Pancreas (tissue), 10 donors: ENCODE measurements at regions not wholly inside any gene's neighbourhood (a gene's known extent, or its start where the extent isn't known, plus 50 kb on each side); places are given as distances from the start of the nearest gene placed in this dataset.

Source experiments
- ATAC-seq, 4 donors: fragments of 200-7000 bp; cut with Tn5 transposase; one replicate each; pipeline versions ENCODE4 v1.8.0 to v1.9.1; 2020; ENCODE audit warnings: mild to moderate bottlenecking in 4 of 4, moderate library complexity in 4 of 4
- DNase-seq, 6 donors: peaks; one replicate each; pipeline ENCODE4 v3.0.0-alpha.2; 2020
- FAIRE-seq: peaks from 2 replicates; lab custom pipeline; 2012; peaks lifted over from hg19 to GRCh38; lab: Jason Lieb, UNC
- H3K27ac ChIP-seq, 4 donors: fragments of 200-600 bp; sonication (generic); 1 replicate in 3 of 4; 2 replicates in 1 of 4; pipeline versions ENCODE4 v1.5.0 to v1.8.0; 2020
- H3K27me3 ChIP-seq, 4 donors: fragments of 200-600 bp; one replicate each; pipeline ENCODE4 v1.8.0; 2021
- H3K36me3 ChIP-seq, 3 donors: fragments of 200-600 bp; sonication (generic) in 1 of 3; one replicate each; pipeline versions ENCODE4 v1.5.0 to v1.8.0; 2020 to 2021
- H3K4me1 ChIP-seq, 3 donors: fragments of 200-600 bp; one replicate each; pipeline ENCODE4 v1.8.0; 2021
- H3K4me3 ChIP-seq, 4 donors: fragments of 200-600 bp; sonication (generic) in 2 of 4; one replicate each; pipeline versions ENCODE4 v1.5.0 to v1.8.0; 2020 to 2021
- H3K9me3 ChIP-seq, 4 donors: fragments of 200-600 bp; one replicate each; pipeline ENCODE4 v1.8.0; 2021
- CTCF ChIP-seq, 4 donors: fragments of 200-600 bp; sonication (generic) in 3 of 4; IDR thresholded peaks; one replicate each; pipeline versions ENCODE4 v1.5.0 to v1.8.0; 2021; ENCODE audit warnings: antibody characterized with exemption in 4 of 4
- WGBS, 2 donors: extraction: QIAGEN DNeasy Blood & Tissue Kit; methylation state at CpG; one replicate each; pipeline ENCODE4 v1.1.7; 2013; 5-methylcytosine and 5-hydroxymethylcytosine counted together
- intact Hi-C, 3 donors: fragments of 100-400 bp; cut with DNase I; formaldehyde crosslinking; loops; one replicate each; pipeline versions ENCODE4 v1.11.1 to v1.14.2; 2022
- donor health status: healthy with polysubstance abuse.
- donor health status: DM: no; HTN: no; CAD: no; lungs with moderate emphysema.
- donor health status: DM: no; HTN: no; CAD: no.
- donor health status: control.
- donor health status: control.
- donor health status: Bipolar disorder and iron deficiency.
- donor health status: DM: yes; HTN: yes; CAD: no.
- donor health status: DM: no; HTN: no; CAD: no.
- donor health status: DM: no; HTN: no; CAD: no.
- donor health status: DM: yes; HTN: yes; CAD: no.

- peak in 2 of 4 donors; percentile 19 to 41 for ATAC-seq
These were observed 582.9 kb upstream of the PIK3C3 start for GRCh38 chr18:41372046-41372665.

GRCh38 chr18:41371156-41372045 lies 583.6 kb upstream of the PIK3C3 start:
- no peak overlapping the region for H3K27ac ChIP-seq
- DNase-seq, result no peak
- H3K27me3 ChIP-seq, result no peaks in the 10 kb centered on the region
- no peaks in the 10 kb centered on the region for H3K9me3 ChIP-seq
- no peaks in the 10 kb centered on the region for H3K36me3 ChIP-seq
- no peaks in the 10 kb centered on the region for H3K4me1 ChIP-seq
- intact Hi-C loops, result no loop called here
- ATAC-seq, result peak in 2 of 4 donors; percentile 53 to 76
- WGBS, 2 donors, result 39 to 43% methylated on average over 5 of the region's 5 CpGs
- no peak for TF ChIP-seq CTCF (IDR thresholded peaks at IDR 0.05)
- no peak for FAIRE-seq
- no peak overlapping the region for H3K4me3 ChIP-seq

More at GRCh38 chr18:41372046-41372665, 582.9 kb upstream of the PIK3C3 start:
- no peak for TF ChIP-seq CTCF (IDR thresholded peaks at IDR 0.05)
- H3K4me3 ChIP-seq, result no peak overlapping the region
- 54 to 61% methylated on average over 10 of the region's 10 CpGs for WGBS, 2 donors
- FAIRE-seq (no peak), DNase-seq (no peak)
- H3K27me3 ChIP-seq, result no peaks in the 10 kb centered on the region
- H3K4me1 ChIP-seq, result no peaks in the 10 kb centered on the region
- no peaks in the 10 kb centered on the region for H3K9me3 ChIP-seq
- no peak overlapping the region for H3K27ac ChIP-seq
- no peaks in the 10 kb centered on the region for H3K36me3 ChIP-seq
- intact Hi-C loops, result no loop called here

GRCh38 chr18:41370740-41371139 lies 584.3 kb upstream of the PIK3C3 start:
- no peaks in the 10 kb centered on the region for H3K4me1 ChIP-seq
- TF ChIP-seq CTCF (IDR thresholded peaks at IDR 0.05), result no peak
- WGBS, 2 donors, result 8% methylated on average over 4 of the region's 4 CpGs
- no peaks in the 10 kb centered on the region for H3K9me3 ChIP-seq
- H3K4me3 ChIP-seq, result no peak overlapping the region
- H3K27me3 ChIP-seq, result no peaks in the 10 kb centered on the region
- FAIRE-seq, result no peak
- H3K27ac ChIP-seq, result no peak overlapping the region
- no peak for DNase-seq
- ATAC-seq, result no peak
- intact Hi-C loops, result no loop called here
- H3K36me3 ChIP-seq, result no peaks in the 10 kb centered on the region

- Histone ChIP-seq H3K9me3 (no peaks in the 10 kb centered on the region), H3K27me3 (no peaks in the 10 kb centered on the region), H3K4me1 (no peaks in the 10 kb centered on the region), H3K4me3 (no peak overlapping the region), H3K36me3 (no peaks in the 10 kb centered on the region), H3K27ac (no peak overlapping the region)
- ATAC-seq (no peak), DNase-seq (no peak), FAIRE-seq (no peak)
- TF ChIP-seq CTCF (IDR thresholded peaks at IDR 0.05), result no peak
- intact Hi-C loops, result no loop called here
- 47 to 68% methylated on average over 2 of the region's 2 CpGs for WGBS, 2 donors
These were observed 597.3 kb upstream of the PIK3C3 start for GRCh38 chr18:41357708-41358107.
